HG03196 (cell line): ENCODE measurements at regions not wholly inside any gene's neighbourhood (a gene's known extent, or its start where the extent isn't known, plus 50 kb on each side); places are given as distances from the start of the nearest gene placed in this dataset.
"Not testable (repeated sequence)": the region's sequence is repeated elsewhere in the genome, so short reads cannot be mapped to it uniquely, and the experiment has no call there.

Experiments used
- ATAC-seq: cut with Tn5 transposase; IDR thresholded peaks from one replicate; pipeline ENCODE4 v1.9.1; 2021; ENCODE audit not compliant: unreplicated experiment

DNA sequence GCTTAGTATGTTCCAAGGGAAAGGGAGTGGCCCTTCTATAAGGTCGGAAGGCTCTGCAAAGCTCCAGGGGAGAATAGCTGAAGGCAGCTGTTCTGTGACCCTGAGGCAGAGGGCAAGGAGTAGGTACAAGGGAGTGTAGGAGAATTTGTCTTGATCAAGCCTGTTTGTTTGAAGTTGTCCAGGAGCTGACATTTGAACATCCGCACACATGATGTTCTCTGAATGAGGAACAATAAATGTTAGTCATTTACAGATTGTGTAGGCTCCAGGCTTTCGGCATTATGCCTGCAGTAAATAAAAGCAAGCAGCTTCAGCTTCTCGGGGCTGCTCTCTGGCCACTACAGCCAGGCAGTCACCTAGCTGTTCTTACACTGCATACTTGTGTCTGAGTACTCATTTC lies 52.7 kb downstream of the CTAGE6 start:
- not testable (repeated sequence) for ATAC-seq

DNA sequence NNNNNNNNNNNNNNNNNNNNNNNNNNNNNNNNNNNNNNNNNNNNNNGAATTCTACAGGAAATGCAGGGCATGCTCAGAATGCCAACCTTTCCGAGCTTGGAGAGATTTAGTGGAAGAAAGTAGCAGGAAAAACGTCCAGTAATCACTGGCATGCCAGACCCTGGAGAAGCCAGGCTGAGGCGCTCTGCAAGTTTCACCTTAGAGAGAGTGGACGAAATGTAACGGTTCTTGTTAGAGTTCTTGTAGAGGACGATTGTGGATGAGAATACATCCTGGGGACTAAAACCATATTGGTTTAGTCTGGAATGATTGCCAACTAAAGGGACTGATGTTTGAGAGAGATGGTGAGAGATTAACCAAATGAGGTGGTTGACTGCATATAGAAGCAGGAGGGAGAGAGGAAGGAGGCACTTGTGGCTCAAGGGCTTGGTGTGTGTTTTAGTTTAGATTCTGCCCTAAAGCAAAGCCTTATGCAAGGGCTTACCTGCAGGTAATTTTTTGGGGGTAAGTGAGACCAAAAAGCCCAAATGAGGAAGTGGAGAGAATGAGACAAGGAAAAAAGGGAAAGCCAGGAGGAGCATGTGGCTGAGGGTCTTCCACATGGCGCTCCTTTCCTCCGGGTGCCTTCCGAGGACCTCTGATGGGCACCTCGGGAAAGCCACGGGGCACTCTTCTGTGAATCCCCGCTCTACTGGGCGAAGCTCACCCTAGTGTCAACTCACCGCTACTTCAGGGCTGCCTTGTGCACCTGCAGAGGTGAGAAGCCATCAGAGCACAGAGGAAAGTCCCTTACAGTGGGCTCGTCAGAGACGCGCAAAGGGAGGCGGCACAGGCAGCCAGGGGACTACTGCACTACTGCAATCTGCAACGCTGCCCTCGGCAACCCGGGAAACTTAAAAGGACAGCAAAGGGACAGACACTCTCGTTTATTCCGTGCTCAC lies 56.5 kb downstream of the CTAGE6 start:
- ATAC-seq = peak; percentile 100
